HCT116 (cell line): ENCODE measurements at regions not wholly inside any gene's neighbourhood (a gene's known extent, or its start where the extent isn't known, plus 50 kb on each side); places are given as distances from the start of the nearest gene placed in this dataset.

ENCODE experiments used
- ATAC-seq: fragments of 200-7000 bp; cut with Tn5 transposase; 2 replicates; pipeline ENCODE4 v1.9.1; 2020; ENCODE audit warnings: mild to moderate bottlenecking, moderate library complexity
- BruUV-seq: library from RNA; stranded (reverse); fragments of 400-500 nt; replicated peaks from 2 replicates; lab custom pipeline; 2021; lab: Mats Ljungman, UMichigan
- CTCF ChIA-PET: fragments of 300-600 bp; sonication (Branson Sonifier 250); formaldehyde crosslinking; loops from one replicate; lab custom pipeline; 2021; ENCODE audit warnings: antibody characterized with exemption; lab: Charles Lee
- POLR2A ChIA-PET: fragments of 300-600, 350-600 bp; sonication (Branson Sonifier 250); formaldehyde crosslinking; loops from one replicate; lab custom pipeline; 2021; ENCODE audit warnings: antibody characterized with exemption; lab: Charles Lee
- RAD21 ChIA-PET, 2 experiments: fragments of 300-600 bp; sonication (Branson Sonifier 250); formaldehyde crosslinking; loops; one replicate each; lab custom pipeline; 2023; ENCODE audit warnings: low total read pairs in 2 of 2; ENCODE audit not compliant: uncharacterized antibody in 2 of 2, unreplicated experiment in 2 of 2, low non-redundant PET in 1 of 2; lab: Charles Lee
- DNase-seq: peaks from one replicate; pipeline ENCODE4 v3.0.0-alpha.2; 2010; ENCODE audit warnings: low read depth, low spot score
- H2AFZ ChIP-seq: fragments of 200-600 bp; shearing (Covaris generic), sonication (generic); 2 replicates; pipeline ENCODE4 v1.6.1; 2017; ENCODE audit warnings: low read depth, mixed run types, mixed read lengths, antibody characterized with exemption, low read length; ENCODE audit not compliant: poor library complexity, severe bottlenecking
- H3K27ac ChIP-seq: 2 replicates; pipeline ENCODE4 v1.5.1; 2012; ENCODE audit warnings: low read depth, low read length
- H3K27me3 ChIP-seq: fragments of 200-600 bp; sonication (generic); 2 replicates; pipeline ENCODE4 v1.6.1; 2016; ENCODE audit warnings: mixed run types, low read length, mixed read lengths; ENCODE audit not compliant: insufficient read depth
- H3K36me3 ChIP-seq, 2 experiments: fragments of 200-500 bp in 1 of 2; fragments of 200-600 bp in 1 of 2; sonication (Bioruptor generic) in 1 of 2; sonication (generic) in 1 of 2; 2 replicates each; pipeline versions ENCODE4 v1.5.1 to v1.6.1; 2014 to 2016; ENCODE audit warnings: low read length in 2 of 2, inconsistent platforms in 1 of 2, mixed read lengths in 1 of 2, mixed run types in 1 of 2; ENCODE audit not compliant: insufficient read depth in 2 of 2, control insufficient read depth in 1 of 2
- H3K4me1 ChIP-seq, 2 experiments: fragments of 200-600 bp in 1 of 2; sonication (generic) in 1 of 2; 2 replicates each; pipeline versions ENCODE4 v1.5.1 to v1.6.1; 2012 to 2017; ENCODE audit warnings: low read length in 2 of 2, inconsistent platforms in 1 of 2, mild to moderate bottlenecking in 1 of 2, mixed read lengths in 1 of 2, mixed run types in 1 of 2, moderate library complexity in 1 of 2; ENCODE audit not compliant: insufficient read depth in 2 of 2, control insufficient read depth in 1 of 2
- H3K4me2 ChIP-seq: fragments of 200-600 bp; sonication (generic); 2 replicates; pipeline ENCODE4 v1.6.1; 2017; ENCODE audit warnings: mixed run types, low read length, mixed read lengths
- H3K4me3 ChIP-seq, 2 experiments: fragments of 200-600 bp in 1 of 2; sonication (generic) in 1 of 2; replicated peaks in 1 of 2; 2 replicates each; pipeline ENCODE4 v1.5.1; 2011 to 2016; ENCODE audit warnings: low read length in 2 of 2, control low read depth in 1 of 2, low read depth in 1 of 2, mild to moderate bottlenecking in 1 of 2, mixed read lengths in 1 of 2, mixed run types in 1 of 2
- H3K79me2 ChIP-seq: fragments of 200-600 bp; sonication (generic); 2 replicates; pipeline ENCODE4 v1.6.1; 2017; ENCODE audit warnings: mild to moderate bottlenecking, mixed run types, low read length, moderate library complexity, mixed read lengths; ENCODE audit not compliant: insufficient read depth
- H3K9ac ChIP-seq: fragments of 200-600 bp; sonication (generic); 2 replicates; pipeline ENCODE4 v1.6.1; 2016; ENCODE audit warnings: low read length, mixed read lengths
- H3K9me2 ChIP-seq: fragments of 200-600 bp; sonication (generic), shearing (Covaris generic); 2 replicates; pipeline ENCODE4 v1.6.1; 2017; ENCODE audit warnings: mixed run types, mild to moderate bottlenecking, moderate library complexity; ENCODE audit not compliant: insufficient read depth
- H3K9me3 ChIP-seq, 2 experiments: fragments of 200-500 bp in 1 of 2; fragments of 200-600 bp in 1 of 2; sonication (Bioruptor generic) in 1 of 2; sonication (generic) in 1 of 2; 2 replicates each; pipeline ENCODE4 v1.6.1; 2014 to 2017; ENCODE audit warnings: low read length in 2 of 2, mixed read lengths in 2 of 2, inconsistent platforms in 1 of 2, low read depth in 1 of 2, mild to moderate bottlenecking in 1 of 2, mixed run types in 1 of 2, moderate library complexity in 1 of 2; ENCODE audit not compliant: control insufficient read depth in 1 of 2, insufficient read depth in 1 of 2
- H4K20me1 ChIP-seq: fragments of 200-600 bp; sonication (generic), shearing (Covaris generic); 2 replicates; pipeline ENCODE4 v1.6.1; 2017; ENCODE audit warnings: mixed run types, mild to moderate bottlenecking, moderate library complexity; ENCODE audit not compliant: insufficient read depth
- CBX3 ChIP-seq: IDR thresholded peaks from 2 replicates; pipeline ENCODE4 v1.6.1; 2012; ENCODE audit warnings: low read depth
- EGR1 ChIP-seq: IDR thresholded peaks from 2 replicates; pipeline ENCODE4 v1.6.1; 2012; ENCODE audit warnings: low read depth
- ELF1 ChIP-seq: IDR thresholded peaks from 2 replicates; pipeline ENCODE4 v1.6.1; 2012; ENCODE audit warnings: low read depth, borderline replicate concordance
- EZH2phosphoT487 ChIP-seq: fragments of 200-600 bp; IDR thresholded peaks from 2 replicates; pipeline ENCODE4 v1.6.1; 2018; ENCODE audit warnings: antibody characterized with exemption, borderline replicate concordance
- FOSL1 ChIP-seq: IDR thresholded peaks from 2 replicates; pipeline ENCODE4 v1.6.1; 2012; ENCODE audit warnings: low read depth
- POLR2A ChIP-seq: IDR thresholded peaks from 2 replicates; pipeline ENCODE4 v1.7.0; 2011; ENCODE audit warnings: borderline replicate concordance; ENCODE audit not compliant: insufficient read depth, insufficient read length; ENCODE audit errors: extremely low read depth
- POLR2AphosphoS5 ChIP-seq: IDR thresholded peaks from 2 replicates; pipeline ENCODE4 v1.6.1; 2011; ENCODE audit warnings: mild to moderate bottlenecking, low read depth, low read length, moderate library complexity
- RAD21 ChIP-seq: IDR thresholded peaks from 2 replicates; pipeline ENCODE4 v1.6.1; 2012; ENCODE audit warnings: low read depth, mild to moderate bottlenecking
- SP1 ChIP-seq: IDR thresholded peaks from 2 replicates; pipeline ENCODE4 v1.6.1; 2012; ENCODE audit warnings: low read depth
- intact Hi-C: fragments of 100-400 bp; cut with micrococcal nuclease; formaldehyde crosslinking; loops from 2 replicates; pipeline ENCODE4 v1.10.0; 2022
- TF ChIP-seq, protein P1 (sequence below): IDR thresholded peaks from 2 replicates; pipeline ENCODE4 v1.6.1; 2012
- TF ChIP-seq, protein P2 (sequence below), 3 experiments: fragments of 200-600 bp in 1 of 3; sonication (generic) in 1 of 3; IDR thresholded peaks in 2 of 3; conservative IDR thresholded peaks in 1 of 3; 2 replicates each; pipeline ENCODE4 v1.5.1; 2012 to 2017; ENCODE audit warnings: low read depth in 2 of 3, low read length in 2 of 3, antibody characterized with exemption in 1 of 3, borderline replicate concordance in 1 of 3, control low read depth in 1 of 3, mild to moderate bottlenecking in 1 of 3, mixed read lengths in 1 of 3, mixed run types in 1 of 3, moderate library complexity in 1 of 3; ENCODE audit not compliant: insufficient read depth in 1 of 3
- TF ChIP-seq, protein P3 (sequence below): IDR thresholded peaks from 2 replicates; pipeline ENCODE4 v1.6.1; 2011; ENCODE audit warnings: mild to moderate bottlenecking, low read length, moderate library complexity; ENCODE audit not compliant: insufficient replicate concordance; ENCODE audit errors: extremely low read depth
- TF ChIP-seq, protein P4 (sequence below): IDR thresholded peaks from 2 replicates; pipeline ENCODE4 v1.6.1; 2012

DNA sequence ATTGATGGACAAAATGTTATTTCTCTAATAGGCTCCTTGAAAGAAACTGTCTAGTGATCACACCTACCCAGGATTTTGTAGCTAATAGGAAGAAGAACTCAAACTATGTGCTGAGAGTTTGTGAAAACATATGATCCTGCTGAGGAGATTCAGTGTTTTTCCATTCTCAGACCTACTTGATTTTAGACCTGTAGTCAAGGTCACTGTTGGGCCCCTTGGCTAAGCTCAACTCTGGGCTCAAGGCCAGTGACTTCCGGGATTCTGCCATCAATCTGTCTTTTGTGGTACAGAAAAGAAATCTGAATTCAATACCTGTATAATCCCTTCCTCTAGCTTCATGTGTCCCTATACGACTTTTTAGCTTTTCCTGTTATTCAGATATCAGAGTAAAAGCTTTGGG lies 79.7 kb upstream of the FERD3L start (continued):
- TF ChIP-seq FOSL1, result no peak
- TF ChIP-seq POLR2AphosphoS5, result no peak
- TF ChIP-seq POLR2A, result no peak
- TF ChIP-seq, protein P1, sequence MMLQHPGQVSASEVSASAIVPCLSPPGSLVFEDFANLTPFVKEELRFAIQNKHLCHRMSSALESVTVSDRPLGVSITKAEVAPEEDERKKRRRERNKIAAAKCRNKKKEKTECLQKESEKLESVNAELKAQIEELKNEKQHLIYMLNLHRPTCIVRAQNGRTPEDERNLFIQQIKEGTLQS, result no peak

DNA sequence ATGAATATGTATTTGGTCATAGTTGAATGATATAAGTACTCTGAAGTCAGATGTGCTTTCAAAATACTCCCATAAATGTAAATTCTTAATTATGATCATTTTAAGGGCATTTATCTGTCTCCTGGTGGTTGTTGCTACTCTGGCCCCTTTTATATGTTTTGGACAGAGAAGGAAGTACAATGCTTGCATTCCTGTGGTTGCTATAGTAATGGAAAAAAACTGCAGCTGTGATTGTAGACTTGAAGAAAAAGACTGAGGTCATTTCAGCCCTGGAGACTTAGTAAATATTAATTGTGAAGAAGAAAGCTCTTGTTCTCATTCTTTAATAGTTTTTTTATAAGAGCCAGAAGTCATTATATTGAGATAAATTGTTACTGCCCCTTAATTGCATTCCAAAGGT lies 70.2 kb upstream of the FERD3L start:
- ChIA-PET CTCF (no interaction called here), POLR2A (no interaction called here)
- BruUV-seq, result no TSS peak

More for the DNA sequence above, 70.2 kb upstream of the FERD3L start:
- Histone ChIP-seq H3K79me2 (no peaks in the 10 kb centered on the region), H3K9ac (no peak overlapping the region), H3K27me3 (no peaks in the 10 kb centered on the region), H3K4me1 (no peaks in the 10 kb centered on the region), H3K27ac (no peak overlapping the region), H3K9me2 (no peaks in the 10 kb centered on the region), H2AFZ (no peak overlapping the region), H3K9me3 (no peaks in the 10 kb centered on the region), H3K4me2 (no peak overlapping the region), H4K20me1 (no peaks in the 10 kb centered on the region), H3K4me3 (no peak overlapping the region), H3K36me3 (no peaks in the 10 kb centered on the region)
- TF ChIP-seq EZH2phosphoT487, result no peak
- no peak for TF ChIP-seq CBX3
- TF ChIP-seq, protein P2, sequence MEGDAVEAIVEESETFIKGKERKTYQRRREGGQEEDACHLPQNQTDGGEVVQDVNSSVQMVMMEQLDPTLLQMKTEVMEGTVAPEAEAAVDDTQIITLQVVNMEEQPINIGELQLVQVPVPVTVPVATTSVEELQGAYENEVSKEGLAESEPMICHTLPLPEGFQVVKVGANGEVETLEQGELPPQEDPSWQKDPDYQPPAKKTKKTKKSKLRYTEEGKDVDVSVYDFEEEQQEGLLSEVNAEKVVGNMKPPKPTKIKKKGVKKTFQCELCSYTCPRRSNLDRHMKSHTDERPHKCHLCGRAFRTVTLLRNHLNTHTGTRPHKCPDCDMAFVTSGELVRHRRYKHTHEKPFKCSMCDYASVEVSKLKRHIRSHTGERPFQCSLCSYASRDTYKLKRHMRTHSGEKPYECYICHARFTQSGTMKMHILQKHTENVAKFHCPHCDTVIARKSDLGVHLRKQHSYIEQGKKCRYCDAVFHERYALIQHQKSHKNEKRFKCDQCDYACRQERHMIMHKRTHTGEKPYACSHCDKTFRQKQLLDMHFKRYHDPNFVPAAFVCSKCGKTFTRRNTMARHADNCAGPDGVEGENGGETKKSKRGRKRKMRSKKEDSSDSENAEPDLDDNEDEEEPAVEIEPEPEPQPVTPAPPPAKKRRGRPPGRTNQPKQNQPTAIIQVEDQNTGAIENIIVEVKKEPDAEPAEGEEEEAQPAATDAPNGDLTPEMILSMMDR (IDR thresholded peaks at IDR 0.05 in 2 of 3, conservative IDR thresholded peaks at IDR 0.05 in 1 of 3; ENCODE audit: borderline replicate concordance in 1 of 3, insufficient read depth in 1 of 3, low read depth in 2 of 3, low read length in 2 of 3), result no peak
- TF ChIP-seq ELF1, result no peak
- TF ChIP-seq SP1, result no peak
- no peak for TF ChIP-seq FOSL1
- no peak for TF ChIP-seq EGR1
- TF ChIP-seq RAD21, result no peak
- TF ChIP-seq, protein P1, result no peak
- TF ChIP-seq, protein P3, sequence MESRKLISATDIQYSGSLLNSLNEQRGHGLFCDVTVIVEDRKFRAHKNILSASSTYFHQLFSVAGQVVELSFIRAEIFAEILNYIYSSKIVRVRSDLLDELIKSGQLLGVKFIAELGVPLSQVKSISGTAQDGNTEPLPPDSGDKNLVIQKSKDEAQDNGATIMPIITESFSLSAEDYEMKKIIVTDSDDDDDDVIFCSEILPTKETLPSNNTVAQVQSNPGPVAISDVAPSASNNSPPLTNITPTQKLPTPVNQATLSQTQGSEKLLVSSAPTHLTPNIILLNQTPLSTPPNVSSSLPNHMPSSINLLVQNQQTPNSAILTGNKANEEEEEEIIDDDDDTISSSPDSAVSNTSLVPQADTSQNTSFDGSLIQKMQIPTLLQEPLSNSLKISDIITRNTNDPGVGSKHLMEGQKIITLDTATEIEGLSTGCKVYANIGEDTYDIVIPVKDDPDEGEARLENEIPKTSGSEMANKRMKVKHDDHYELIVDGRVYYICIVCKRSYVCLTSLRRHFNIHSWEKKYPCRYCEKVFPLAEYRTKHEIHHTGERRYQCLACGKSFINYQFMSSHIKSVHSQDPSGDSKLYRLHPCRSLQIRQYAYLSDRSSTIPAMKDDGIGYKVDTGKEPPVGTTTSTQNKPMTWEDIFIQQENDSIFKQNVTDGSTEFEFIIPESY, result no peak
- no peak for TF ChIP-seq POLR2AphosphoS5
- TF ChIP-seq, protein P4, sequence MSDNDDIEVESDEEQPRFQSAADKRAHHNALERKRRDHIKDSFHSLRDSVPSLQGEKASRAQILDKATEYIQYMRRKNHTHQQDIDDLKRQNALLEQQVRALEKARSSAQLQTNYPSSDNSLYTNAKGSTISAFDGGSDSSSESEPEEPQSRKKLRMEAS, result no peak
- ATAC-seq (no peak), DNase-seq (no peak)
- intact Hi-C loops, result no loop called here
- RAD21 ChIA-PET, result no interaction called here
